HG03066 (cell line): ENCODE measurements at regions not wholly inside any gene's neighbourhood (a gene's known extent, or its start where the extent isn't known, plus 50 kb on each side); places are given as distances from the start of the nearest gene placed in this dataset.
A peak's percentile ranks its signal among the peaks of the same experiment; 100 is the strongest.

Experiments used
- ATAC-seq: cut with Tn5 transposase; IDR thresholded peaks from one replicate; pipeline ENCODE4 v1.9.1; 2021; ENCODE audit warnings: low read depth; ENCODE audit not compliant: unreplicated experiment

DNA sequence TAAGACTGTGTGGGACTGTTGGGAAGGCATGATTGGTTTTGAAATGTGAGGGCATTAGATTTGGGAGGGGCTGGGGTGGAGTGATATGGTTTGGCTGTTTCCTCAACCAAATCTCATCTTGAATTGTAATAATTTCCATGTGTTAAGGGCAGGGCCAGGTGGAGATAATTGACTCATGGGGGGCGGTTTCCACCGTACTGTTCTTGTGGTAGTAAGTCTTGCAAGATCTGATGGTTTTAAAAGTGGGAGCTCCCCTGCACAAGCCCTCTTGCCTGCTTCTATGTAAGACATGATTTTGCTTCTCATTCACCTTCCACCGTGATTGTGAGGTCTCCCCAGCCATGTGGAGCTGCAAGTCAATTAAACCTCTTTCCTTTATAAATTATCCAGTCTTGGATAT, 76.6 kb upstream of the PPFIA2 start:
- ATAC-seq = no peak

DNA sequence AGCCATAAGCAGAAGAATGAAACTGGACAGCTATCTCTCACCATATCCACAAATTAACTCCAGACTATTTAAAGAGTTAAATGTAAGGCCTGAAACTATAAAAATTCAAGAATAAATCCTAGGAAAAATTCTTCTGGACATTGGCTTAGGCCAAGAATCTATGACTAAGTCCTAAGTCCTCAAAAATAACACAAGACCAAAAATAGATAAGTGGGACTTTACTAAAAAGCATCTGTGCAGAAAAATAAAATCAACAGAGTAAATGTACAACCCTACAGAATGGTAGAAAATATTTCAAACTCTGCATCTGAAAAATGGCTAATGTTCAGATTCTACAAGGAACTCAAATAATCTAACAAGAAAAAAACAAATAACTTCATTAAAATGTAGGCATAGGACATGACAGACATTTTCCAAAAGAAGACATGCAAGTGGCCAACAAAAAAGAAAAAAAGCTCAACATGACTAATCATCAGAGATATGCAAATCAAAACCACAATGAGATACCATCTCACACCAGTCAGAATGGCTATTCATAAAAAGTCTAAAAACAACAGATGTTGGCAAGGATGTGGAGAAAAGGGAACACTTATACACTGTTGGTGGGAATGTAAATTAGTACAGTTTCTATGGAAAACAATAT, 61.0 kb upstream of the PPFIA2 start:
- ATAC-seq = no peak

DNA sequence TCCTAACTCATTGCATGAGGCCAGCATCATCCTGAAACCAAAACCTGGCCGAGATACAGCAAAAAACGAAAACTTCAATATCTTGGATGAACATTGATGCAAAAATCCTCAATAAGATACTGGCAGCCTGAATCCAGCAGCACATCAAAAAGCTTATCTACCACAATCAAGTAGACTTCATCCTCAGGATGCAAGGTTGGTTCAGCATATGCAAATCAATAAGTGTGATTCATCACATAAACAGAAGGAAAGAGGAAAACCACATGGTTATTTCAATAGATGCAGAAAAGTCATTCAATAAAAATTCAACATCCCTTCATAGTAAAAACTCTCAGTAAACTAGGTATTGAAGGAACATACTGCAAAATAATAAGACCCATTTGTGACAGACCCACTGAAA, 56.5 kb upstream of the PPFIA2 start:
- no peak for ATAC-seq

DNA sequence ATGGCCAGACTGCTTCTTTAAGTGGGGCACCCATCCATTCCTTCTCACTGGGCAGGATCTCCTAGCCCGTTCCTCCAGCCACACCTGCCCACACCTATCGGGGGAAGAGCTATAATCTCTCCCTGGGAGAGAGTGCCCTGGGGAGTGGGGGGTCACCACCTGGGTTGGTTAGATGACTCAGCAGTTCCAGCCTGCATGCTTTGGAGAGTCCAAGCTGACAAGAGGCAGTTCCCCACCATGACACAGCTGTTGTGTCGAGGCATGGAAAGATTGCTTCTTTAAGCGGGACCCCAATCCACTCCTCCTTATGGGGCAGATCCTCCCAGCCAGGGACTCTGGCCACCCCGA, 52.6 kb upstream of the PPFIA2 start:
- ATAC-seq = no peak

DNA sequence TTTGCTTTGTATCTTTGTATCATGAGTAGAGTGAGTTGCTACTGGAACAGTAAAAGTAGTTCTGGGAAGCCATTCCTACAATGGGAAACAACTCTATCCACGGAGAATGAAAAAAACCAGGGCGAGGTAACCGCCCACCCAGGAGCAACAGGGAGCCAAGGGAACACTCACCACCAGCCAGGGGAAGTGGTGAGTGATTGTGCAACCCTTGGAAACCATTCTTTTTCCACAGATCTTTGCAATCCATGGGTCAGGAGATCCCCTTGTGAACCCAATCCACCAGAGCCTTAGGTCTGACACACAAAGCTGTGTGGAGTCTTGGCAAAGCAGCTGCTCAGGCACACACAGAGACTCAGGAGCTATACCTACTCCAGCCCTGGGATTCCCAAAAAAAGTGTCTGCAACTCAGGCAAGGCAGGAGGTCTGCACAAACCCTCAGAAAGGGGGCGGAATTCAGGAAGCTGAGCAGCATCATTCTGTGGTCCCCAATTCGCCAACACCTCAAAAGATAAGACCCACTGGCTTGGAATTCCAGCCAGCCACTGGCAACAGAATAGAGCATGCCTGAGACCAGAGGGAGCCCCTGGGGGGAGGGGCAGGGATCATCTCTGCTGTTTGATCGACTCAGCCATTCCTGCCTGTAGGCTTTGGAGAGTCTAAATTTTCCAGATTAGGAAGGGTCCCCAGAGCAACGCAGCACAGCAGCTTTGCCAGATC, 52.1 kb upstream of the PPFIA2 start:
- ATAC-seq = no peak

DNA sequence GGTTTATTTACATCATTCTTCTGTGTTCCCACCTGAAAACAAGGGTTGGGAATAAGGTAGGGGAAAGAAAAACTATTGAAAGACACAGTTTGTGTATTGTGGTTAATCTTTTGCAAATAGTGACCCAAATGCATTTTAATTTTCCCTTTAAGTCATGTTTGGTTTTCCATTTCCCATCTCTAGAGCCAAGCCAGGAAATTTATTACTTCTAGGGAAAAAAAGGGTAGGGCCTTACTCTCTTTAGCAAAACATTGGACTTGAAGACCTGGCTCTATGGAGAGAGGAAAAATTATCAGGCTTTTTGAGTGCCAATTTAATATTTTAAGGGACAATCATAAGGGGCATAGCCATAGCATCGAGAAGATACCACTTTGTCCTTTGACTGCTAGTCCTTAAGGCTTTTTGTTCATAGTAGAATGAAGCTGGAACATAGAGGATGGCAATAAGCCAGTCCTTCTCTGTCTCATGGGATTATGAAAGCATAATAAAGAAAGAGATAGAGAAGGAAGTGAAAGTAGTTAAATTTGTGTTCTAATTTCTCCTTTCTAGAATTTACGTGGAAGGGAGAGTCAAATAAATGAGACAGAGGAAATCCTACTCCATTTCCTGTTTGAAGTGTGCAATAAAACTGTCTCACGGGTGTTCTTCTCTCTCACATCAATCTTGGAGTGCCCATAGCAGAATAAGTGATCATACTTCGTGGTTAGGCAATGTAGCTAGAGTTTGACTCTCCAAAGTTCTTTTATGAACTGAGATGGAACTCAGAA, 50.9 kb upstream of the PPFIA2 start:
- peak; percentile 73 for ATAC-seq

DNA sequence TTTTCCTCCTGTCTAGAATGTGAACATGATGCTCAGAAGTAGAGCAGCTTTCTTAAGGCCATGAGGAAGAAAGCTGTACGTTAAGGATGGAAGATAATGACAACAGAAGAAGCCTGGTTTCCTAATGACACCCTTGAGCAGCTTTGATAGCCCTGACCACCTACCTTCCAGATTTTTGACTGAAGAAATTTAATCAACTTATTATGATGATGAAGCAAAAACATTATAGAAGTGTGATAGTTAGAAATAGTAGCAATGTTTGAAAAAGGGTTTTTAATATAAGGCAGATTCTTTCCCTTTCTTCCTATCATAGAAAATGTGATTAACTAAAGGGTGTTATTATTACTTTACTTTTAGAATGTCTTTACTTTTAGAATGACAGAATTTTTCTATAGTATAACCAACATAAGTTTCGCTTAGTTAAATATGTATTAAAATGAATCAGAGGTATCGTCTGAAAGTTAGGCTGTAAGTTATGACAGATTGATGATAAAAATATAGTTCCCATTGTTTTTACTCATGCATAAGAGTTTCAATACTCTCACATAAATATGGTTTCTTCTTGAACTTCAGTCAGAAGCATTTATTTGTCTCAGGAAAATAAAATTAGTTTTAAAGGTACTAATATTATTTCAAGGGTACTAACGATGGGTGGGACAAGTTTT, 50.1 kb upstream of the PPFIA2 start:
- ATAC-seq = no peak
